Dermis microvascular lymphatic vessel endothelial cell (primary cell): ENCODE measurements at regions not wholly inside any gene's neighbourhood (a gene's known extent, or its start where the extent isn't known, plus 50 kb on each side); places are given as distances from the start of the nearest gene placed in this dataset.

ENCODE experiments used
- DNase-seq, 2 donors: peaks; one replicate each; pipeline versions ENCODE4 v3.0.0 to v3.0.0-alpha.2; 2010; ENCODE audit warnings: low read depth in 2 of 2

GRCh38 chrX:69554321-69554947 is 50.3 kb downstream of the NALF2 start:
- DNase-seq = no peak

- no peak for DNase-seq
These were observed 51.4 kb downstream of the NALF2 start for GRCh38 chrX:69555481-69556041.

GRCh38 chrX:69556060-69557011 is 52.2 kb downstream of the NALF2 start:
- DNase-seq = peak in 1 of 2 donors; percentile 4

- DNase-seq = no peak
These were observed 52.9 kb upstream of the EDA start for GRCh38 chrX:69562904-69563578.

GRCh38 chrX:69564665-69565064 is 51.2 kb upstream of the EDA start:
- DNase-seq = no peak

GRCh38 chrX:69565247-69565815 is 50.6 kb upstream of the EDA start:
- no peak for DNase-seq
